ENCODE measurements at regions not wholly inside any gene's neighbourhood (a gene's known extent, or its start where the extent isn't known, plus 50 kb on each side); places are given as distances from the start of the nearest gene placed in this dataset.
"Not testable (repeated sequence)": the region's sequence is repeated elsewhere in the genome, so short reads cannot be mapped to it uniquely, and the experiment has no call there.

GRCh38 chr1:87408665-87409248, 80.1 kb downstream of the LMO4 start:
- no peak for TF ChIP-seq CTCF (IDR thresholded peaks at IDR 0.05)
- no peak for TF ChIP-seq ZFX (IDR thresholded peaks at IDR 0.05; ENCODE audit: borderline replicate concordance)
- H3K27ac ChIP-seq = no peak overlapping the region

DNA sequence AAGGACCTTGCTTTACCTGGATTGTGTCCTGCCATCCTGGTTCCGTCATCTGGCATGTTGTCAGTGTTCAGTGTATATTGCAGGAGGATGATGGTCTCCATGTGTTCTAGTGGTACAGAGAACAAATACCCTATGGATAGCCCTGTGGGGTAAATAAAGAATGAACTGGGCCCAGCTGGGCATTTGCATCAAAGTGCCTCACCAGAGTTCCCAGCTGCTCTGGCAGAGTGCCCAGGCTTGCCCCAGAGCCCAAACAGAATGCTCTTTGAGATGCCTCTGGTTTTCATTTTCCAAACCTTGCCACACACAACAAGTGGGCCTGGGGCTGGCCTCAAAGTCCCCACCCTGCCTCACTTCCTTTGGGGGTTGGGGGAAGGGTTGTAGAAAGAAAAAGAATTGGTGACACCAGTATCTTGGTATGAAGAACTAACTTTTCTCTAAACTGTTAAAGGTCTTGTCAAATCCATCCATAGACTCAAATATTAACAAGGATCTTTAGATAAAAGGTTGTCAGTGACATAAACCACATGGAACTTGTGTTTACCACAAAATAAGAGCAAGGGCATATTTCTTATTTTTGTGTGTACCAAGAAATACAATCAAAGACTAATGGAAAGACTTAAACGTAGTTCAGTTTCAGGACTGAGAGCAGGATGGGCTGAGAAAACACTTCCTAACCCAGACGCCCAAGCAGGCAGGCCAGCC, 82.2 kb downstream of the LMO4 start:
- no peak overlapping the region for H3K27ac ChIP-seq
- no peak for TF ChIP-seq CTCF (IDR thresholded peaks at IDR 0.05)
- no peak for TF ChIP-seq ZFX (IDR thresholded peaks at IDR 0.05; ENCODE audit: borderline replicate concordance)

DNA sequence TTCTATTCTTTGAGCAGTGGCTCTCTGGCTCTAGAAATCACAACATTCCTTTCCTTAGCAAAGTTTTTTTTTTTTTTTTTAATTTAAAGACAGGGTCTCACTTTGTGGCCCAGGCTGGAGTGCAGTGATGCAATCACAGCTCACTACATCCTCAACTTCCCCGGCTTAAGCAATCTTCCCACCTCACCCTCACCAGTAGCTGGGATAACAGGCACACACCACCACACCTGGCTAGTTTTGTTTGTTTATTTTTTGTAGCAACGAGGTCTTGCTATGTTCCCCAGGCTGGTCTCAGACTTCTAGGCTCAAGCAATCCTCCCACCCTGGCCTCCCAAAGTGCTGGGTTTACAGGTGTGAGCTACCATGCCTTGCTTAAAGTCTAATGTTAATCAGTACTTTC, 85.2 kb downstream of the LMO4 start:
- H3K27ac ChIP-seq = not testable (repeated sequence)

DNA sequence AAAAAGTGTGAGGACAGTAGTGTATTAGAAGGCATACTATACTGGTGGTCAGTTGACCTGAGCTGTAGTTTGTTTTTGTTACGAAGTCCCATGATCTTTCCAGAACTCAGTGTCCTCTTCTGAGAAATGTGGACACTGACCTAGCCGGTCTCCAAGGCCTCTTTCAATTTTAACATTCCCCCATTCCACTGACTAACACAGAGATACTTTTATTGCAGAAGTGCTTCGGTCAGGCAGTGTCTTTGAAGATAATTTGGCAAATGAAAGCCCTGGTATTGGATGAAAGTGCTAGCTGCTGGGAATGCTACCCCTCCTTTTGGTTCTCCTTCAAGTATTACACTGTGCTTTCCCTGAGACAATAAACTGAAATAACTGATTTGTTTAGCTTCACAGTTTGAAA, 89.4 kb downstream of the LMO4 start:
- H3K27ac ChIP-seq = no peak overlapping the region
- no peak for TF ChIP-seq CTCF (IDR thresholded peaks at IDR 0.05)
- TF ChIP-seq ZFX (IDR thresholded peaks at IDR 0.05; ENCODE audit: borderline replicate concordance) = no peak

DNA sequence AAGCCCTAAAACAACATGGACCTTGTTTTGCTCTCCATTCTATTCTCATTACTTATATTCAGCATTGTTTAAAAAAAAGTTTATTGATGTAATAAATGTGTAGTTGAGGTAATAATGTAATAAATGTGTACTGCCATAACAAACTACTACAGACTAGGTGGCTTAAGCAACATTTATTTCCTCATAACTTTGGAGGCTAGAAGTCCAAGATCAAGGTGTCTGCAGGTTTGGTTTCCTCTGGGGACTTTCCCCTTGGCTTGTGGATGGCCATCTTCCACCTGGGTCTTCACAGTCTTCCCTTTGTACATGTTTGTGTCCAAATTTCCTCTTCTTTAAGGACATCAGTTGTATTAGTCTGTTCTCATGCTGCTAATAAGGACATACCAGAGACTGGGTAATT, 93.1 kb downstream of the LMO4 start:
- TF ChIP-seq CTCF (IDR thresholded peaks at IDR 0.05) (no peak), ZFX (IDR thresholded peaks at IDR 0.05; ENCODE audit: borderline replicate concordance) (no peak)
- H3K27ac ChIP-seq = no peak overlapping the region

DNA sequence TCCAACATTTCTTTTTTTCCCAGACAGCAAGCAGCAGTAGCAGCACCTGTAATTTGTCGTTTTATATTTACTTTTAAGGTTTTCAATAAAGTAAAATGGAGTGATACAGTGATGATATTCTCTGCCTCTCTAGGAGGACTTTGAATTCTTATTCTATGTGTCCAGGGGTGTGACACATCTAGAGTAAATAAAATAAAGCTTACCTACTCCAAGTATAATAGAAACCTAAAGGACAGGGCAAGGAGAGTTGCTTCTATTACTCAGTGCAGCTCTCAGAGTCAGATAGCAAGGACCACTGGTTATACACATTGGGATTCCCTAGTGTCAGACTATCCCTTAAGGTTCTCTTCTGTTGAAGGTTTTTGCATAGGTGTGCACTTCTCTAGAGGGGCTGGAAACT, 95.9 kb downstream of the LMO4 start:
- no peak for TF ChIP-seq ZFX (IDR thresholded peaks at IDR 0.05; ENCODE audit: borderline replicate concordance)
- no peak overlapping the region for H3K27ac ChIP-seq

DNA sequence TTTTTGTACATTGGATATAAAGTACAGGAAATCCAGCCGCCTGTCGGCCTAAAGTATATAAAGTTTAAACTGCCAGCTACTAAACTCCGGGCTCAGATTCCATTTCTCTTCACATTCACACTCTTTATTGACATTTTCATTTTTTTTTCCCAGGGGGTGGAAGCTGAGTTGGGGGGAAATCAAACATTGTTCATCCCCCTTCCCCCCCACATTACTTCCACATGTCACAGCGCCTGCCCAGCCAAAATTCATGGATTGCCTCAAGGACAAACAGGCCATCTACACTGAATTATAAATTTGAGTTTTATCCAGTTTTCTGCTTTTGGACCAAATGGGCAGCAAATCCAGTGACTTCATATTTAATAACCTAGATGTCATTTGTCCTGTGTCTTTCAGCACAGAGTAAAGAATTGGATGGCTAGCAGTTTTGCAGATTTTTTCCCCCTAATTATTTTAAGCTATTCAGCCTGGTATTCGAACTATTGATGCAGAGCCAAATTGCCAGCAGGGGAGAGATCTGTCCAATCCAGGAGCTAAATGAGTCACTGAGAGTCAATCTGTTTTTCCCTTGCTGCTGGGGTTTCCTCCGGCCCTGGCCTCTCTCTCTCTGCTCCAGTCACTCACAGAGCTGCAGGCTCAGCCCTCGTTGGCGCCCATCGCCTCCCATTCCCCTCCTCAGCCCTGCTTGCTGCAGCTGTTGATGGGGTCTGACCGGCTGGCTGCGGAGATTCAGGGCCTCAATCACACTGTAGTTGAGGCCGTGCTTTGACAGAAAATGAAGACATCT, 98.0 kb downstream of the LMO4 start:
- H3K27ac ChIP-seq = no peak overlapping the region
- TF ChIP-seq ZFX (IDR thresholded peaks at IDR 0.05; ENCODE audit: borderline replicate concordance) (no peak), CTCF (IDR thresholded peaks at IDR 0.05) (no peak)

DNA sequence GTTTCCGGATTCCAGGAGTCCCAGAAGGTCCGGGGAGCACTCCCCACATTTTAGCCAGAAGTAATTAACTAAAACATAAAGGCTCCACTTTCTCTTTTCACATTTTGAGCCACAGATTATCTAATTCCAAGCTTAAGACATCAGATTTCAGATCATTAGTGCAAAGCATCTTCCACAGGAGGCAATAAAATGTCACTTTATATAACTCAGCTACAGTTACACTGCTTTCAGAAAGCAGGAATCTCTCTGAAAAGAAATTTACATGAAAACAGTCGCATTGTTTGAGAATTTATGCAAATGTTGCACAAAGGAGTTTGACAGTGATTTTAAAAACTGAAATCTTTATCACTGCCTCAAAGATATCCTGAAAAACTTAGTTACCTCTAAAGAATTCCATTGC, 99.7 kb downstream of the LMO4 start:
- TF ChIP-seq ZFX (IDR thresholded peaks at IDR 0.05; ENCODE audit: borderline replicate concordance) (no peak), CTCF (IDR thresholded peaks at IDR 0.05) (no peak)
- H3K27ac ChIP-seq = no peak overlapping the region
